Neutrophil (primary cell): ENCODE measurements at regions not wholly inside any gene's neighbourhood (a gene's known extent, or its start where the extent isn't known, plus 50 kb on each side); places are given as distances from the start of the nearest gene placed in this dataset.
"Not testable (repeated sequence)": the region's sequence is repeated elsewhere in the genome, so short reads cannot be mapped to it uniquely, and the experiment has no call there.

Source experiments
- H3K27ac ChIP-seq: fragments of 200-600 bp; sonication (generic); 2 replicates; pipeline ENCODE4 v1.5.1; 2016; ENCODE audit warnings: mild to moderate bottlenecking, moderate library complexity
- H3K27me3 ChIP-seq: fragments of 200-600 bp; sonication (generic); 2 replicates; pipeline ENCODE4 v1.6.0; 2016; ENCODE audit warnings: mild to moderate bottlenecking
- H3K36me3 ChIP-seq: fragments of 200-600 bp; sonication (generic); 2 replicates; pipeline ENCODE4 v1.5.1; 2017
- H3K4me1 ChIP-seq, 2 experiments: fragments of 200-600 bp in 1 of 2; sonication (generic) in 1 of 2; 1 replicate in 1 of 2; 2 replicates in 1 of 2; pipeline versions ENCODE4 v1.5.1 to v1.6.1; 2013 to 2016; ENCODE audit warnings: low read depth in 1 of 2, low read length in 1 of 2, mild to moderate bottlenecking in 1 of 2, moderate library complexity in 1 of 2; ENCODE audit not compliant: control insufficient read depth in 1 of 2, insufficient read depth in 1 of 2
- H3K4me3 ChIP-seq, 2 experiments: fragments of 200-600 bp in 1 of 2; sonication (generic) in 1 of 2; 1 replicate in 1 of 2; 2 replicates in 1 of 2; pipeline ENCODE4 v1.5.1; 2013 to 2016; ENCODE audit warnings: low read depth in 1 of 2, low read length in 1 of 2, mild to moderate bottlenecking in 1 of 2, moderate library complexity in 1 of 2
- H3K9me3 ChIP-seq: fragments of 200-600 bp; sonication (generic); 2 replicates; pipeline ENCODE4 v1.5.1; 2016
- CTCF ChIP-seq: fragments of 200-600 bp; sonication (generic); IDR thresholded peaks from 2 replicates; pipeline ENCODE4 v1.5.1; 2016; ENCODE audit warnings: antibody characterized with exemption

- no peak overlapping the region for H3K4me3 ChIP-seq
Observed at GRCh38 chr4:141560056-141560455, 76.3 kb upstream of the IL15 start.

GRCh38 chr4:141562649-141563048 lies 73.7 kb upstream of the IL15 start:
- Histone ChIP-seq H3K27ac (no peak overlapping the region), H3K4me3 (no peak overlapping the region), H3K9me3 (no peaks in the 10 kb centered on the region), H3K4me1 (no peaks in the 10 kb centered on the region), H3K27me3 (no peaks in the 10 kb centered on the region), H3K36me3 (no peaks in the 10 kb centered on the region)
- no peak for TF ChIP-seq CTCF

More at GRCh38 chr4:141560056-141560455, 76.3 kb upstream of the IL15 start:
- no peaks in the 10 kb centered on the region for H3K36me3 ChIP-seq
- no peak for TF ChIP-seq CTCF
- H3K27me3 ChIP-seq: no peaks in the 10 kb centered on the region
- no peaks in the 10 kb centered on the region for H3K9me3 ChIP-seq
- H3K27ac ChIP-seq: no peak overlapping the region
- no peaks in the 10 kb centered on the region for H3K4me1 ChIP-seq

GRCh38 chr4:141563723-141564122 lies 72.7 kb upstream of the IL15 start:
- H3K9me3 ChIP-seq: no peaks in the 10 kb centered on the region
- no peaks in the 10 kb centered on the region for H3K36me3 ChIP-seq
- no peak overlapping the region for H3K27ac ChIP-seq
- no peak overlapping the region for H3K4me3 ChIP-seq
- H3K4me1 ChIP-seq: no peaks in the 10 kb centered on the region
- no peaks in the 10 kb centered on the region for H3K27me3 ChIP-seq
- TF ChIP-seq CTCF: no peak

- H3K27ac ChIP-seq, H3K4me3 ChIP-seq, H3K27me3 ChIP-seq, H3K9me3 ChIP-seq, H3K4me1 ChIP-seq, H3K36me3 ChIP-seq: not testable (repeated sequence)
Observed at GRCh38 chr4:141564961-141565360, 71.4 kb upstream of the IL15 start.

- no peaks in the 10 kb centered on the region for H3K27me3 ChIP-seq
- H3K36me3 ChIP-seq: no peaks in the 10 kb centered on the region
- TF ChIP-seq CTCF: no peak
- H3K9me3 ChIP-seq: no peaks in the 10 kb centered on the region
- H3K4me1 ChIP-seq: no peaks in the 10 kb centered on the region
- no peak overlapping the region for H3K27ac ChIP-seq
- H3K4me3 ChIP-seq: no peak overlapping the region
Observed at GRCh38 chr4:141565379-141566089, 70.8 kb upstream of the IL15 start.

GRCh38 chr4:141567326-141567915 lies 69.0 kb upstream of the IL15 start:
- Histone ChIP-seq H3K4me3 (no peak overlapping the region), H3K27ac (no peak overlapping the region), H3K36me3 (no peaks in the 10 kb centered on the region), H3K4me1 (no peaks in the 10 kb centered on the region), H3K27me3 (no peaks in the 10 kb centered on the region), H3K9me3 (no peaks in the 10 kb centered on the region)
- no peak for TF ChIP-seq CTCF
